ENCODE measurements at regions not wholly inside any gene's neighbourhood (a gene's known extent, or its start where the extent isn't known, plus 50 kb on each side); places are given as distances from the start of the nearest gene placed in this dataset.

DNA sequence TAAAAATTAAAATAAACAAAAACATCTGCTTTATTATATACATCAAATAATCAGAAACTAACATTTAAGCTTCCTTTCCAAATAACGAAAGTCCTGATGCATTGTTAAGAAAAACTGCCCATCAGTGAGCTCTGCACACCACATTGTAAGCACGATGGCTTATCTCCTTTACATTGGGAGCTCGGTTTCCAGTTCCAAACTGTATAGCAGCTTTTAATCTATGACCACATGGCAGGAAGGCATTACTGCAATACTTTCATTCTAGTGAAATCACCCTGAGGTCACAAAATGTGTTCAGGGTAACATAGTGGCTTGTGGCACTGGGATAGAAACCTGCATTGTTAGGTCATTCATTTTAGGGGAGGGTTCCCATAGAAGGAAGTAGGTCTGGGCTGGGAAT lies 146.3 kb downstream of the ZNF22 start:
- Mint-ChIP-seq H3K27me3 (ENCODE audit: low read depth) (peaks cover 12% of the 10 kb centered on the region), H3K9me3 (no peaks in the 10 kb centered on the region), H3K4me3 (no peak overlapping the region), H3K36me3 (ENCODE audit: low read depth) (no peaks in the 10 kb centered on the region), H3K27ac (ENCODE audit: unreplicated experiment) (no peak overlapping the region), H3K4me1 (no peaks in the 10 kb centered on the region)
- DNase-seq (ENCODE audit: low read depth, low spot score): no peak
- TF ChIP-seq, protein P1, sequence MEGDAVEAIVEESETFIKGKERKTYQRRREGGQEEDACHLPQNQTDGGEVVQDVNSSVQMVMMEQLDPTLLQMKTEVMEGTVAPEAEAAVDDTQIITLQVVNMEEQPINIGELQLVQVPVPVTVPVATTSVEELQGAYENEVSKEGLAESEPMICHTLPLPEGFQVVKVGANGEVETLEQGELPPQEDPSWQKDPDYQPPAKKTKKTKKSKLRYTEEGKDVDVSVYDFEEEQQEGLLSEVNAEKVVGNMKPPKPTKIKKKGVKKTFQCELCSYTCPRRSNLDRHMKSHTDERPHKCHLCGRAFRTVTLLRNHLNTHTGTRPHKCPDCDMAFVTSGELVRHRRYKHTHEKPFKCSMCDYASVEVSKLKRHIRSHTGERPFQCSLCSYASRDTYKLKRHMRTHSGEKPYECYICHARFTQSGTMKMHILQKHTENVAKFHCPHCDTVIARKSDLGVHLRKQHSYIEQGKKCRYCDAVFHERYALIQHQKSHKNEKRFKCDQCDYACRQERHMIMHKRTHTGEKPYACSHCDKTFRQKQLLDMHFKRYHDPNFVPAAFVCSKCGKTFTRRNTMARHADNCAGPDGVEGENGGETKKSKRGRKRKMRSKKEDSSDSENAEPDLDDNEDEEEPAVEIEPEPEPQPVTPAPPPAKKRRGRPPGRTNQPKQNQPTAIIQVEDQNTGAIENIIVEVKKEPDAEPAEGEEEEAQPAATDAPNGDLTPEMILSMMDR (conservative IDR thresholded peaks at IDR 0.05): no peak

DNA sequence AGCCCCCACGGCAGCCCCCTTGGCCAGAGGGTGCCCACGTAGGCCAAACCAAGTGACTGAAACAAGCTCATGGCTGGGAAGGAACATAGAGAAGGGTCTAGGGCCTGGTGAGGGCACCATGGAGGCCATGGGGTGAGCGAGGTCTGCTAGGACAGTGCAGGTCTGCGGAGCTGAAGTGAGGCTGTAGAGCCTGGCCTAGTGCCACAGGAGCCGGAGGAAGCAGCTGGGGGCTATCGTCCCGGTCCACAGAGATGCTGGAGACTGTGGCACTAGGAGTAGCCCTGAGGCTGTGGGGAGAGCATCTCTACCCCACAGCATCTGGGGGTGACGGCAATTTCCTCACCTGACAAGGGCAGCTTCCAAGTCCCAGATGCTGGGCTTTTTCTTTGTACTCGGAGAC lies 150.3 kb downstream of the ZNF22 start:
- H3K4me1 Mint-ChIP-seq: no peaks in the 10 kb centered on the region
- DNase-seq (ENCODE audit: low read depth, low spot score): no peak
- no peaks in the 10 kb centered on the region for H3K9me3 Mint-ChIP-seq
- H3K27me3 Mint-ChIP-seq (ENCODE audit: low read depth): no peaks in the 10 kb centered on the region
- H3K27ac Mint-ChIP-seq (ENCODE audit: unreplicated experiment): no peak overlapping the region
- H3K4me3 Mint-ChIP-seq: no peak overlapping the region
- TF ChIP-seq, protein P1 (conservative IDR thresholded peaks at IDR 0.05): no peak
- H3K36me3 Mint-ChIP-seq (ENCODE audit: low read depth): no peaks in the 10 kb centered on the region

DNA sequence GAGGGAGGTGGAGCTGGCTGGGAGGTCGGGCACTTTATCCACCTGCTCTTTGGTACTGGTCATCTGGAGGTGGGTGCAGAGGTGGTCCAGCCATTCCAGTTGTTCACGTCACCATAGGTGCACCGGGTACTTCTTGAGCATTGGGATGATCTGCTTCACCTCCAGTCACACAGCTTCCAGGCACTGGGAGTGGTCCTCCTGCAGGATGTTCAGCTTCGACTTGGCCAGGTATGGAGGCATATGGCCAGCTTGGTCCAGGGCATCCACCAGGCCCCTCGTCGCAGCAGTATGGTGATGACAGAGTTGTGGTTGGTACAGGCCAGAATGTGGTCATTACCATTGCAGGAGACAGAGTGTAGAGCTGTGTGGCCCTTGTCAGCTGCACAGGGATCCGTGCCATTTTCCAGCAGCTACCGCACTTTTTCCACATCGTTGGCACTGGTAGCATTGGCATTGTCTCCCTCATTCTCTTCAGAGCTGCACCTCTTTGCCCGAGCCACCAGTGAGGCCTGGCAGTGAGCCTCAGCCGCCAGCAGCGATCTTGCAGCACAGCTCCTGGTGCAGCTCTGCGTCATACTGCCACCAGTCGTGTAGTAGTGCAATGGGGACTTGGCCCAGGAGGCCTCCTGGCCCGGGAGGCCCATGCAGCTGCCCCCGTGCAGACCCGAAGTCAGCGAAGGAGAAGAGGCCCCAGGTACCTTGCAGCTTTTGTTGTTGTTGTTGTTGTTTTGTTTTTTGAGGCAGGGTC lies 150.9 kb downstream of the ZNF22 start:
- no peaks in the 10 kb centered on the region for H3K4me1 Mint-ChIP-seq
- TF ChIP-seq, protein P1 (conservative IDR thresholded peaks at IDR 0.05): no peak
- DNase-seq (ENCODE audit: low read depth, low spot score): no peak
- H3K36me3 Mint-ChIP-seq (ENCODE audit: low read depth): no peaks in the 10 kb centered on the region
- no peak overlapping the region for H3K4me3 Mint-ChIP-seq
- H3K9me3 Mint-ChIP-seq: no peaks in the 10 kb centered on the region
- no peak overlapping the region for H3K27ac Mint-ChIP-seq (ENCODE audit: unreplicated experiment)
- H3K27me3 Mint-ChIP-seq (ENCODE audit: low read depth): no peaks in the 10 kb centered on the region

DNA sequence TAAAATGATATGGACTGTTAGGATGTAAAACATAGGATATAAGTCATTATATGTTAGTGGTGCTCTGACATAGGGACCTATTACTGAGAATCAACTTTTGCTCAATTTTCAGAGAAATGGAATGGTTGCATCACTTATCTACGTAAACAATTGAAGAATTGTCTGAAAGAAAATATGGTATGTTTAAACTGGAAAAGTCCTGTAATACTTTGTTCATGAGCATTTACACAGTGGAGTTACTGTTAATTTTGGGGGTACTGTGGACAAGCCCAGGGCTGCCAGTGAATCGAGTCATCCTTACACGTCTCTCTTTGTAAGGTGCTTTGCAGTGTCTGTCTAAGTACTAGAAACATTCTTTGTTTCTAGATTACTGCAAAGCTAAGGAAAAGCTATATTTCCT lies 152.0 kb downstream of the ZNF22 start:
- DNase-seq (ENCODE audit: low read depth, low spot score): no peak
- H3K27me3 Mint-ChIP-seq (ENCODE audit: low read depth): no peaks in the 10 kb centered on the region
- H3K9me3 Mint-ChIP-seq: no peaks in the 10 kb centered on the region
- H3K4me3 Mint-ChIP-seq: no peak overlapping the region
- TF ChIP-seq, protein P1 (conservative IDR thresholded peaks at IDR 0.05): no peak
- H3K4me1 Mint-ChIP-seq: no peaks in the 10 kb centered on the region
- no peak overlapping the region for H3K27ac Mint-ChIP-seq (ENCODE audit: unreplicated experiment)
- no peaks in the 10 kb centered on the region for H3K36me3 Mint-ChIP-seq (ENCODE audit: low read depth)

DNA sequence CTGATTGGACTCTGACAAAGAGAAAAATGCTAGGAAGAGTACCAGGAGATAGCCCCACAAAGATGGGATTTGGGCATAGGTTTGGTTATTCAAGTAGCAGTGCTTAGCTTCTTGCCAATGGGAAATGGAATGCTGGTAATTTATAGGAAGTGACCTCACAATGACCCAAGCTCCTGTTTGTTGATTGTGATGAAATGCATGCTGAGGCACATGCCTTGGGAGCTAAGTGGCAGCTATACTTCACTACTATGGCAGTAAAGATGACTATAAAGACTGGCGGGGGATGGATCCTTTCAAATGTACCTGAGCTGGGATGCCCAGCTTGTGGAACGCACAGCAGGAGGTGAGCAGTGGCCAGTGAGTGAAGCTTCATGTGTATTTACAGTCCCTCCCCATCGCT lies 153.8 kb downstream of the ZNF22 start:
- TF ChIP-seq, protein P1 (conservative IDR thresholded peaks at IDR 0.05): no peak
- DNase-seq (ENCODE audit: low read depth, low spot score): no peak

More for the DNA sequence above, 153.8 kb downstream of the ZNF22 start:
- Mint-ChIP-seq H3K36me3 (ENCODE audit: low read depth) (no peaks in the 10 kb centered on the region), H3K9me3 (no peaks in the 10 kb centered on the region), H3K4me3 (no peak overlapping the region), H3K27me3 (ENCODE audit: low read depth) (no peaks in the 10 kb centered on the region), H3K4me1 (no peaks in the 10 kb centered on the region), H3K27ac (ENCODE audit: unreplicated experiment) (no peak overlapping the region)
